HG02678 (cell line): ENCODE measurements at regions not wholly inside any gene's neighbourhood (a gene's known extent, or its start where the extent isn't known, plus 50 kb on each side); places are given as distances from the start of the nearest gene placed in this dataset.

ENCODE experiments used
- ATAC-seq: cut with Tn5 transposase; IDR thresholded peaks from one replicate; pipeline ENCODE4 v1.9.1; 2021; ENCODE audit warnings: mild to moderate bottlenecking, moderate library complexity; ENCODE audit not compliant: unreplicated experiment

DNA sequence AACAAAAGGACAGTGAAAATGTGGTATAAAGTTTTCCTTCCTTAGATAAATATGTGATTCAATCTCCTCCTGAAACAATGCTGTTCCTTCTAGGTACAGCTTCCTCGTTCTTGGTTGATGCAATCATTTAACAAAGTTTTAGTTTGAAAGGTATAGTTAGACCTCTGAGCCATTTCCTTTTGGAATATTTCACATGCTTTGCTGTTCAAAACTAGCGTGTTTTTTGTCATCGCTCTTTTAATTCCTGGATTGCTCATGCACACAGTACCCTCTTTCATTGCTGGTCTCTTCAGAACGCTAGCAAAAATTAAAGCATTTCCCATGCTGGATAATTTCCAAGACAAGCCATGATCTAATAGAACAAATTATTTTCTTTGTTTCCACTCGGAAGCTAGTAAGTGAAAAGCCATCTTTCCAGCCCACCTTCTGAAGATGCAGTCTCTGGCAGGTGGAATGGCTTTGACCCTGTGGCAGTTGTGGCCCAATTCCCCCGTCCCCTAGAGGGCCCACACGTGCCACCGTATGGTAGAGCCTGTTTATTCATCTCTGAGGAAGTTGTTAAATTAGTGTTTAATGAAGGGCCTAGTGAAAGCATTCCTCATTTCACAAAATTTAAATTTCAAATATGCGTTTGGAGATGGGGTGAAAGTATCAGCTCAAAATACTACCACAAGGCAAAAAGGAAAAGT lies 1040.6 kb upstream of the SLC10A2 start:
- no peak for ATAC-seq

DNA sequence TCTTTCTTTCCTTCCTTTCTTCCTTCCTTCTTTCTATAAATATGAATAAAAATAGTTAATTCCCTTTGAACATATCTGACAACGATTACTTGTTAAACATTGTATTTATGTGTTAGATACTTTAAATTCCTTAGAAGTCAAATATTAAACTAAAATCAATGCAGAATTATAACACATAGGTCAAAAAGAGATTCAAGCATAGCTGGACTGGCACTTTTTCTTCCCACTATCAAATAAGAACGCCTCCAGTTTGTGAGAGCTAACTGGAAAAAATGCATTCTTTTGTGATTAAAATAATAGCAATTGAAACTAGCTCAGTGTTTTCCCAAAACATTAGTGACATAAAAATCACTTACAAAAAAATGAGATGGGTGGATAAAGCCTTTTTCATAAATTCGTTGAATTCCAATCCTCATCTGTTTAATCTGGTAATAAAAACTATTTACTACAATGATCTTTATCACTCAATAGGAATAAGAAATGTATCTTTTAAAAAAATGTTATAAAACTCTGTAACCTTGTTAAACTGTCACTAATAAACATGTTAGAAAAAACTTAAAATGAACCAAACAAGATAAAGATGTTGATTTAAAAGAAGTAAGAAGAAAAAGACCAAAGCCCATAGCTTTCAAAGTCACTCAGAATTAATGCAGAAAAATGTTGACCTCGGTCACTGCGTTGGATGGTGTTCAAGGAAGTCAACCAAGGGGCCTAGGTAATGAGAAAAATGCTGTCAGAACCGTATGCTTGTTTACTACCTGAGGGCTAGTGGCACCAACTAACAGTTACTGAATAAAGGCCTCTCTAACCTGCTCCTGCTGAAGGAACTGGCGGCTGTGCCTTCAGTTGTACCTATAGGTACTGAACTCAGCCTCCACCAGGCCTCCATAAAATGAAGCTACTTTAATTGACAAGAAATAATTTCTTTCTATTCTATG lies 1039.5 kb upstream of the SLC10A2 start:
- ATAC-seq, result no peak

DNA sequence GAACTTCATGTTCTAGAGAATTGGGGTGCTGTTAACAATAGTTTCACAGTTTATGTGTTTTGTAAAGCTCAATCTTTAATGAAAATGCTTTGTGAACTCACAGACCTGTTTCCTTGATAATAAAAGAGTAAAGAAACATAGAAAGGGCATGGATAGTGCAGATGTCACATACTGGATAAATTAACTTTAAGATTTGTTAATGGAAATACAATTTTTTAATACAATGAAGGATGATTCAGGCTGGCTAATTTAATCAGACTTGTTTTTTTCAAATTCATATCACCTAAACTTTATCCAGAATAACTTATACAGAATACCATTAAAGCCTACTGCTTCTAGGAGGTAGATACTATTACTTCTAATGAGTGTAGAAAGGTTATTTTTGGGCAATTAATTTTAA lies 1033.5 kb upstream of the SLC10A2 start:
- ATAC-seq, result no peak

DNA sequence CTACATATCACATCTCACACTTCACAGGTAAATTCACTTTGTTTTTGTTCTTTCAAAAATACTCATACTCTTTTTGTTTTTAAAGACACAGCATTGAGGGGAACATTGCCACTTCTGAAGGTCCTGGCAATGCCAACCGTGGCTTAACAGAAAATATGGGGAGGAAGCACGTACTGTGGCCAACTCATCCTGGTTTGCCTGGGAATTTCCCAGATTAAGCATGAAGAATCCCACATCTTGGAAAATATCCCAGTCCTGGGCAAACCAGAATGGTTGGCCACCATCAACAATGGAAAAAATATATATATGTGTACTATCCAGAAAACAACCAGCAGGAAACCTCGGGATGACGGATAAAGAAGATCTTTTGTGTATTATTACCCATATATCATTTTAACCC lies 1032.2 kb upstream of the SLC10A2 start:
- ATAC-seq, result no peak

DNA sequence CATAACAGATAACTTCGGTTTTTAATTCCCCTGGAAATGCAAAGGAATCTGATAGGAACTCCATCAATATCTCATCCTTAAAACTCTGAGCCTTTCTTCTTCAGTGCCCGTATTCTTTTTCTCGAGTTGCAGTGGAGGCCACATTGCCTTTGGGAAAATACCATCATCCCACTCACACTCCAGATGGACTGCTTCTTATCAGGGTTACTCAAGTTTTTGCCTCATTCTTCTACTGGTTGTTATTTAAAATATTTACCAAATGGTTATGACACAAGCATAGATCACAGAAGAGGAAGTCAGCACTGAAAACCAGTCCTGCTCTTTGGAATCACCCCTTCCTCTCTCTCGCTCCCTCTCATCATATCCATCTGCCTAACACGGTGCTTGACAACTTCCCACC lies 1020.5 kb upstream of the SLC10A2 start:
- no peak for ATAC-seq

DNA sequence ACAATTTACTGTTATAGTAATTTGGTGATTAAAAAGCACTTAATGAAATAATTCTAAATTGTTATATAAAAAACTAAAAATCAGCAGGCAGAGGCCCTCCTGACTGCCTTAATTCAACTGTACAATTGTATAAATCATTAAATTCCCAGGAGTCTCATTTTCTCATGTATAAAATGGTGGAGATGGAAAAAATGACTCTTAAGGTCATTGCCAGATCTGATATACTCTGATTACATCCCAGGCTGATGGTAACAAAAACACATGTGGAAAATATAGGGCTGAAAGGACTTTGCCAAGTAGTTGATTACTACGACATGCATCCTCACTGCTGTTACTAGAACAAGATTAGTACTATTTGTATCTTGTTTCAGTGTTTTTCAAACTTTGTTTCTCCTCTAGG lies 1020.0 kb upstream of the SLC10A2 start:
- no peak for ATAC-seq

DNA sequence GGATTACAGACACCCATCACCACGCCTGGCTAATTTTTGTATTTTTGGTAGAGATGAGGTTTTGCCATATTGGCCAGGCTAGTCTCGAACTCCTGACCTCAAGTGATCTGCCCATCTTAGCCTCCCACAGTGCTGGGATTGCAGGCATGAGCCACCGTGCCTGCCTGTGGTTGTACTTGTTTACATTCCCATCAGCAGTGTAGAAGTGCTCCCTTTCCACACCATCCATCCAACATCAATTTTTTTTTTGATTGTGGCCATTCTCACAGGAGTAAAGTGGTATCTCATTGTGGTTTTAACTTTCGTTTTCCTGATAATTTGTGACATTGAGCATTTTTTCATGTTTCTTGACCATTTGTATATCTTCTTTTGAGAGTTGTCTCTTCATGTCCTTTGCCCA lies 1019.4 kb upstream of the SLC10A2 start:
- no peak for ATAC-seq

DNA sequence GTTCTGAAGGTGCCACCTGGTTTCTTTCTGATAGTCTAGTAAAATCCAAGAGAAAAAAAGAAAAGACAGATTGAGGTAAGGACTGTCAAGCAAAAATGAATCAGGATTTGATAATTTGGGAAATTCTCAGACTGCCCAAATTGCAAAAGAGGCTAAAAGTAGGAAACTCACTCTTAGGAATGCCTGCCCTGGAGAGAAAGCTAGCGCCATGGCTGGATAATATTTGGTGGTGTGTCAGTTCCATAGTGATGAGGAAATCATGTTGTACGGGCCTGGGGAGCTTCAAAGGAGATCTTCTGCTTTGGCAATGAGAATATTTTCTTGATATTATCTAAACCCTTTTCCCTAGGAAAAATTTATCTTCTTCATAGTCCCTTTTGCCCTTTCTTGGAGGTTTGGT lies 1008.1 kb upstream of the SLC10A2 start:
- no peak for ATAC-seq

DNA sequence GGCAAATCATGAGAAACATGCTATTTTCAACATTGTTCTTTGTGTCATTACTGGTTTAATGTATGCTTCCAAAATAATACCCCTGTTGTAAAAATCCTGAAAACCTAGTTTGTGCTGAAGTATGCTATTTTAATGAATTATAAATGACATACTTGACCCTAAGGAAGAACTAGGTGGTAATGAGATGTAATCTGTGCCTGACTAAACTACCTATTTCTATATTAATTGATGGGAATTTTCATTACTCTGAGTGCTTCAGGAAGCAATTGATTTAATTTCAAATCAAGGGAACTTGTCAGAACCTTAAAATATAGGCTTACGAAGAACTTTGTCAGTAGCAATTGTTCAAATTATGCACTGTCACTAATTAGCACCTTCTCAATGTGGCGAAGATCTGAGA lies 1005.6 kb upstream of the SLC10A2 start:
- no peak for ATAC-seq

DNA sequence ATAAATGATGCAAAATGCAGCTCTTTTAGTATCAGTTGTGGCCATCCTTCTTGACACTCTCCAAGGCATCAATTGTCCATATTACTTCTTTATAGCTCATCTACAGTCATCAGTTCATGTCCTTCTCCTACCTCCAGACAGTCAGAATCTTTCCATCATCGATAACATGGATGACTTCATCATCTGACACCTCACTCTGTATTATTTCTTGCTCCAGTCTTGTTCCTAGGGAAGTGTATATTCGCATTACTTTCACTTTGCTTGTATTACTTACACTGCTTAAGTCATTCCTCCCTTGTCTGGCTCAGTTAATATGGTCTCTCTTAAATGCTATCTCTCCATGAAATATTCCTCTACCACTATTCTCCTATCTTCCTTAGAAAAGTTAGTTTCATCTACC lies 999.1 kb upstream of the SLC10A2 start:
- no peak for ATAC-seq

DNA sequence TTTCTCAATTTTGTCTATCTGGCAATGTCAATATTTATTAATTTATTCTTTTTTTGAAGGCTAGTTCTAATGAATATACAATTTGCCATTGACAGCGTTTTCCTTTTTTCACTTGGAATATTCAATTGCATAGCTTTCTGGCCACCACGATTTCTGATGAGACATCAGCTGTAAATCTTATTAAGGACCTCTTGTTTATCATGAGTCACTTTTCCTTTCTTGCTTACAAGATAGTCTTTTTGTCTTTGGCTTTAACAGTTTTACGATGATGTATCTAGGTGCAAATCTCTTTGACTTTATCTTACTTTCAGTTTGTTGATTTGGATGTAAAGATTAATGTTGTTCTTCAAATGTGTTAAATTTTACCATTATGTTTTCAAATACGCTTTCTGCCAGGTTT lies 991.6 kb upstream of the SLC10A2 start:
- ATAC-seq, result no peak

DNA sequence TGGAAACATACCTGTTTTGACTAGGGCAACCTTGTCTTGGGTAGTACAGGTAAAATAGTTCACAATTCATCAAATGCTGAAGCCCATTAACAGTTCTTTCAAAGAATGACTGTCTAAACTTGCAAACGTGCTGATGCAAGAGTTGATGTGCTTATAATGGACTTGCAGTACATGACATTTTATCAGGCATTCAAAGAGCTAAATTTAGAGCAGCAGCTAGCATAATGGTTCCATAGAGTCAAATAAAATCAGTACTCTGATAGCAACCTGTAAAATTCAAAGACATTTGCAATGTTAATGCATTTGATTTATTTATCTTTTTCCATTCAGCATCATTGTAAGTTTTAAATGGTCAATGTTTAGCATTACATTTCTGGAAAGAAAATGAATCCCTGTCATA lies 979.7 kb upstream of the SLC10A2 start:
- ATAC-seq, result no peak

DNA sequence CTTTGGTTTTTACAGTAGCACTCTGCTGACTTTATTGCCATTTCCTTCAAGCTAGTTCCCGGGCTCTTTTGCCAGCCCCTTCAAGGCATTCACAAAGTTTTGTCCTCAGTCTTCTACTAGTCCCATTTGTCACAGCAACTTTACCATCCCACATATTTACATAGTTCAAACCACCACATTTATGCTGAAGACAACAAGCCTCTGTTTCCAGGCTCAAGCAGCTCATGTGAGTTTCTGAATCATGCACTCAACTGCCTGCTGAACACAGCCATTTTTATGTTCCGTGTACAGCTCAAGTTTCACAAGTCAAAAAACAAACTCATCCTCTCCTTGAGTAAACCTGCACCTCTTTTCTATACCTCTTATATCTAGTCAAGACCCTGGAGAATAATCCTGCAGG lies 977.0 kb upstream of the SLC10A2 start:
- no peak for ATAC-seq

DNA sequence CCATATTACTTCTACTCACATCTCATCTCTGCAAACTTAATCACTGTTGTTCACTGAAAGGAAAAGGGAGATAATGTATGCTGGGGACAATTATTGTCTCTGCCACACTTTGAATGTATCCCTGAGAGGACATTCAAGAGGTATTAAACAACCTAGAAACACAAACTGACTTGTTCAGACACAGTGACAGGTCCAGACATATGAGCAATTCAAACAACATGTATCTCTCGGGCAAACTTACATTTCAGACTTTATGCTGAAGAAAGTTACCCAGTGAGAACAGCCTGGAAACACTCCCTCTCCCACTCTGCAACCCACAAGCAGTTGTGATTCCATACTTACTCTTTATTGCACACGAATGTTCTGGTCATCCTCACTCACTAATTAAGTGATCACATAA lies 968.7 kb upstream of the SLC10A2 start:
- ATAC-seq, result no peak

DNA sequence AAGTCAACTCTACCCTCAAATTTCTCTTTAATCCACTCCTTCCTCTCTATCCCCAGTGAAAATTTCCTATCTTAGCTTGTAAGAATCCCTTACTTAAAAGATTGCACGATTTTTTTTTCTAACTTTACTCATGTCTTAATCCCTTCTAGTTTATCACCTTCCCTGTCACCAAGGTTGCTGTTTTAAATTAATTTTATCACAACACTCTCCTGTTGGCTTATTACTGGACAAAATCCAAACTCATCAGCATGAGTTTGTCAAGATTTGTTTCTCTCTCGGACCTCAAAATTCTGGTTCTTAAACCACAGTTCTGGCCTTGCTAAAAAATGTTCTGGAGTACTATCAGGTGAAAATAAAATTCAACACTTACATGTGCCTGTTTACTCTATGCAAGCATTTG lies 959.1 kb upstream of the SLC10A2 start:
- no peak for ATAC-seq

DNA sequence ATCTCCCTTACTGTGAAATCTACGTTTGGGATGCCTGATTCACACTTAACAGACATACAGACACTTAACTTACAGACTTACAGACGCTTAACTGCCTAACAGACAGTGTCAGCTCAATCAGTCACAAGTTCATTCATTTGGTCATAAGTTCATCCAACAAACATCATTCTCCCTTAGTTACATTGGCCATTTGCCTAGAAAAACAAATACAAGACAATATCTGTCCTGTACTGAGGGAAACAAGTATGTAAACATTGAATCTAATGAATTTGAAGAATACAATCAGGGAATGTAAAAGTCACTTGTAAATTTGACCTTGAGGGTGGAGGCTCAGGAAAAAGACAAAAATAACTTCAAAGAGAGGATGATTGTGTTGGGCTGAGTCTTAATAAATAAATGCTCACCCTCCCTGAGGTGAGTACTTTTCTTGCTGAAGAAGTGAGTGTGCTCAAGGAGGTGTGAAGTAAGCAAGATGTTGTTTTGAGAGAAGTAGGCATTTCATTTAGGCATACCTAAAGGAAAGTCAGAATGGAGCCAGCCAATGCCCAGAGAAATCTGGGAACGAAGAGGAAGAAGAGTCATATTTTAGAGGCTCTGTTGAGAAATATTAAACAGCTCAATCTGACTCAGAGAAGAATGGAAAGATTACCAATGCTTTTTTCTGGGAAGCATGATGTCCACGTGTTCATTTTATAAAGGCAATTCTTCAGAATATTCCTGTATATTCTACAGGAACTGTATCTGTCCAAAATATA lies 958.4 kb upstream of the SLC10A2 start:
- ATAC-seq, result no peak

DNA sequence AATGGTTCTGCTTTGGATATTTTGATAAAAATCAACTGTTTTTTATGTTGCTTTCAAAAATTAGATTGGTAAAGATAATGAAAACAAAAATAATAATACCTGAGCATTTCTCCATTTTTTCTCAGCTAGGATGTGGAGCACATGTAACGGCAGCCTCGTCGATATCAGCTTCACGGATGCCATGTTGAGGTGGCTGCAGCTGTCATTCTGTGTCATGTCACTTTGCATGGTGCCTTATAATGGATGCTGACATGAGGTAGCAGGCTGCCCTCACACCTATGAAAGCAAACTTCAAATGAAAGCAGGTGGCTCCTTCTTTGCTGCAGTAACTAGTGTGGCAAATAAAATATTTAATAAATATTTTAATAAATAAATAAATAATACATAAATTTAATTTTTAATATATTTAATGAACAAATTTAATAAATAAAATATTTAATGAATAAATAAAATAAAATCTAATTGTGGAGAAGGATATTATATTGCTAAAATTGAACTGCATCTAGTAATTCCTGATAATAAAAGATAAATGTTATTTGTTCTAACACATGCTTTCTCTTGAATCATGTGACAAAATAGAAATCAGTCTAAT lies 955.7 kb upstream of the SLC10A2 start:
- ATAC-seq, result no peak

DNA sequence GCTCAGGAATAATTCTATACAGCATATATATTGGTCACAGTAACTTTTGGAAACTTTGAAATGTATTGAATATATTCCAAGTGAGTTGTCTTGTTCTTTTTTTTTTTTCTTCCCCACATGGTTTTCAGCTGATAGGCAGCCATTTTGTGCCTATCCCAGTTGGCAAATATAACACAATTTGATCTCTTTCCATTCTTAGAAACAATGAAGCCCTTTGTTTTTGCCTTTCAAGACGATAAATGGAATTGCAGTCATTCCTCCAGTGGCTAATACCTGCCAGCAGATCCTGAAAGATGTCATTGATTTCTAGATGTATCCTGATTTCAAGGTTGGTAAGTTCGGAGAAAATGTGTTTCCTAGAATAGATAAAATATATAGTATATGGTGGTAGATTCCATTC lies 951.1 kb upstream of the SLC10A2 start:
- no peak for ATAC-seq

DNA sequence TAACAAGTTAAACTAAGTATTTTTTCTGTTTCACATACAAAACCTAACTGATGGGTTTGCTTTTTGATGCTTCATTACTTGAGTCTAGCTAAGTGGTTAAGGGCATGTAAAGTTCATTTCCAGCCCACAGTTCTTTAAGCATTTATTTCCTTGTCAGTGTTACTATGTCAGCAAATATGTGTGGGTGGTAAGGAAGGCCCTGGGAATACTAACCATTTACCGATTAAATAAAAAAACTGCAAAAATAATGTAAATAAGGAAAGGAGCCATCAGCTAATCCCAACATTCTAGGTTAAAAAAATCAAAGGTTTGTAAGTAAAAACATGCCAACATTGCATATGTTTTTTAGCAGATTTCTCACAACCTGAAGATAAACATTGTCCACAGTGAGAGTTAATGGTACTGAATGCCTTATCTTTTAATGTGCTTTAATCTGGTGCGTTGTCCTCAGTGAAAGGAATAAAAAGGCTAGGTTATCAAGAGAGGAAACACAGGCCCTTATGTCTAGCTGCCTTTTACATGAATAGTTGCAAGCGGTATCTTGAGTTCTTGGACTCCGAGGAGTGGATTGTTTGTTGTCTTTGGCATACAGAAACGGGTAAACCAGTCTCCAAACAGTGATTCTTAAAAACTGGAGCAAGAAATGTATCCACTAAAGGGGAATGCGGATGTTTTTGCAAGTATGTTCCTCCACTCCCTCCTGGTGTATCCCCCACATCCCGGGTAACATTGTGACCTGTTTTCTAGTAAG lies 949.6 kb upstream of the SLC10A2 start:
- ATAC-seq, result no peak

DNA sequence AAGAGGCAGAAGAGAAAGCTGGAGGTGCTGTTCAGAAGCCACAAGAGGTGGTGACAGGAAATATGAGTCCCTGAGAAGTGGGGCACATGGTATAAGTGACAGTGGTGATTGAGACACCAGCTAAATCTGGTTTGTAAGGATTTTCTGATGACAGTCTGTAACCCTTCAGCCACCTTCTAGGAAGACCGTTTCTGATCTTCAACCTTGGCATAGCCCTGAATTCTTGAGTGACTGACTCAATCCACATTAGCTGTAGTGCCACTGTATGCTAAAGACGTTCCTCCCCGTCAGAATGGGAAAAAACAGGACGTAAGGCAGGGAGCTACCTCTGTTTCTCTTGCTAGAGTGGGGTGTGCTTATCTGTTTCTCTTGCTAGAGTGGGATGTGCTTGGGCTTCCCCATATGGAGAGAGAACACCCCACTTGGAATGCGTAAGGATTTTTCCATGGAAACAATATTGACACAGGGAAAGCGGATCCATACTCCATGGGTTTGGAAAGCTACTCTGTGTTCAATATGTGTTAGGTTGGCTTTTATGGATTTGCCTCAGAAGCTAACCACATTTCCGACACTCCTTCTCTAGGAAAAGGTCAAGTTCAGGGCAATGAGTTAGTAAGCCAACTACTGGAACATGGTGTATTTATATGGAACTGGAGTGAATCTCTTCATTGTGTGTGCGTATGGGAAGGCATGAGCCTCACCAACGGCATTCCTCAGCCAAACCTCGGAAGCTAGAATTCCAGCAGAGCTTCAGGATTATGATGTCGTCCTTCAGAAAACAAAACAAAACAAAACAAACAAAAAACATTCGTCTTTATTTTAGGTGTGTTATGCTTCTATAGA lies 948.8 kb upstream of the SLC10A2 start:
- no peak for ATAC-seq
